ACHN (cell line): ENCODE measurements at regions not wholly inside any gene's neighbourhood (a gene's known extent, or its start where the extent isn't known, plus 50 kb on each side); places are given as distances from the start of the nearest gene placed in this dataset.

Experiments
- DNase-seq: peaks from one replicate; pipeline ENCODE4 v3.0.0-alpha.2; 2015
- in situ Hi-C: cut with HindIII; loops from 2 replicates; pipeline ENCODE4 v1.10.0; 2017; ENCODE audit warnings: low sequenced_read_pairs, low pct_ligation_motif_present, low pct_unique_long_range_greater_than_20kb

DNA sequence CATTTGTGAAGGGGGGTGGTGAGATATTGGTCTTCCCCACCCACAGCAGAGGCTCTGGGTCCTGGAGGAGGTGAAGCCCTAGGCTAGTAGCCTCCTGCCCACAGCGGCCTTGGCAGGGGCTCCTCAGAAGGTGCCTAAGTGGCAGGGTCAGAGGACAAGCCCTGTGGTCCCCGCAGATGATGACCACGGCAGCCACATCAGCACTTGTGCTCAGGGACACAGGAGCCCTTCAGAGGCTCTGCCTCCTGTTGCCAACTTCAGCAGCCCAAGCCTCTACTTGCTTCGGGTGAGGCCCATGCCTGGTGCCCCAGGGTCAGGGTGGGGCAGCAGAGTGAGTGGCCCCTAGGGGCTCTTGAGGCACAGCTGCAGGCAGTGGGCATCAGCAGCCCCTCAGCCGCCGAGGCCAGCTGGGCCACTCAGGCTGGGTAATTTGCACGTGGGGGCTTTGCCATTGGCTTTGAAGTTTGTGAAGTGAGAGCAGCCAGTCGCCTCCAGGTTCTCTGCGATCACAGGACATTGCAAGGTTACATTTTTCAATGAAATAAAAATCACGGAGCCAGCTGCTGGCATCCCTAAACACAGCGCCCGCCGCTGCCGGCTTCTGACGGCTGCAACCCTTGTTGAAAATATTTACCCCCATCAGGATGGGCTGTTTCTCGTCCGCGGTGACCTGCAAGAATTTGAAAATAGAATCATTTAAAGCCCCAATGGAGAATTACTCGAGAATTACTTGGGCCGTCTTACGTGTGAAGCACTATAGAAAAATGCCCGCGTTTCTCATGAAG is 108.5 kb downstream of the HMX1 start:
- DNase-seq, result no peak
- in situ Hi-C loops, result no loop called here

DNA sequence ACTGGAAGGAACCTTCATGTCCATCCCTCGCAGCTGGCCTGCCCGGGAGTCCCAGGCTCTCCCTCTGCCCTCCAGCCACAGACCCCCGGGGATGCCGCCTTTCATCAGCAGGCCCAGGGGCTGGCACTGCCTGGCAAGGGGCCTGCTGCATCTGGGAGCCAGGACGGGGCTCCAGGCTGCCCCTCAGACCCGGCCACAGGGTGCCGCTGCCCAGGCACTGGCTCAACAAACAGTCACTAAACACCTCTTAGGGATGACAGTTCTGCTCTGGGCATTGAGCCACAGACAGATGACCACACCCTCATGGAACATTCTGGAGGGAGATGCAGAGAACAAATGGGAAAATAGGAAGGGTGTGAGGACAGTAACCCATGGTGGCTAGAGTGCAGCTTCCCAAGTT is 109.3 kb downstream of the HMX1 start:
- DNase-seq, result no peak
- in situ Hi-C loops, result no loop called here

DNA sequence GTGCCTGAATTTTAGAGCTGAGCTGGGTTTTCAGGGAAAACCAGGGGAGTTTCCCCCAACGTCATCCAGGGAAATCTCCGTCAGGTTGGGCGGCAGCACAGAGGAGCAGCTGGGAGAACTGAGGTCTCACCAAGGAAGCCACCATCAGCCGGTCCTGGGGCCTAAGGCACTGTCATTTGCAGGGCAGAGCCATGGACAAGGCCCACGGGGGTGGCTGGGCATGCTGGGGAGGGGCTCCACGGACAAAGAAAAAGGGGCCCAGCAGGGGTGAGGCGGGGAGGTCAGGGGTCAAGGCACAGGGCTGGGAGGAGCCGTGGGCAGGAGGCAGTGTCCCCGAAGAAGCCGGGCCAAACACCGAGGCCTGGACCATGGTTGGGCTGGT is 109.8 kb downstream of the HMX1 start:
- in situ Hi-C loops, result no loop called here
- DNase-seq, result no peak

DNA sequence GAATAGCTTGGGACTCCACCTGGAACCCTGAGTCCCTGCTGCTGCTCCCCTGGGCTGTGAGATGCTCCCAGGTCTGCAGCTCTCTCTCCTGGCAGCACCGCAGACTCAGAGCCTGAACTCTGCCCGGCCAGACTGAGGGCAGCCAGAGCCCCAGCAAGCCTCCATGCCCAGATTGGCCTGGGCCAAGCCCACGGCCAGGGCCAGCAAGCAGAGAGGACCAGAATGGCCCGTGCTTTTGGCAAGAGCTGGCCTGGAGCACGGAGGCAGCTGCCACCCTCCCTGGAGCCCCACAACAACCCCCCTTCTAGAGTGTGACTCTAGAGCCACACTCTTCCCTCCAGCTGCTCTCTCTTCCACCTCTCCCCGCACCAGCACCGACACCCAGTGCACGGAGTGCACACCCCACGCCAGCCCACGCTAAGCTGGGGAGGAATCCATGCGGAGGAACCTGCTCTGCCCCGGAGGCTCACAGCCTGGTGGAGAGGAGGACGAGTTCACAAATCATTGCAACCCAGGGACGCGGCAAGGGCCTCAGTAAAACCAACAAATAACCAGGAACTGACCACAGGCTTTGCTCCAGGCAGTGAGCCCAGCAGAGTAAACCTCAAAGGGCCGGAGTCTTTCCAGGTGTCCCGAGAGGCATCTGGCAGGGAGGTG is 110.3 kb downstream of the HMX1 start:
- DNase-seq, result no peak
- in situ Hi-C loops, result no loop called here

DNA sequence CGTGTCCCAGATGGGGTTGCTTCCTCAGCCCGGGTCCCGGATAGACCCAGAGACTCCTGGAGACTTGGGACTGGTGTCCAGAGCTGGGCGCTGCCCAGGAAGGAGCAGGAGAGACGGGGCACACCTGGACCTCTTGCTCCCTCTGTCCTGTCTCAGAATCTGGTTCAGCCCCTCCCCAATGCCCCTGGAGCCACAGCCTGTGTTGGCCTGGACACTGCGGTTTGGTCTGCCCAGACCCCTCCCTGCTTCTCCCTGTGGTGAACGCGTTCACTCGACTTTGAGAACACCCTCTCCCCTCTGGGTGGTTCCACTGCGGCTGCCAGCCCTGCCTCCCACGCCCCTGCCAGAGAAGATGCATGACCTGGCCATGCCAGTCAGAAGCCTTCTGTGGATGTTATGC is 111.1 kb downstream of the HMX1 start:
- in situ Hi-C loops, result no loop called here
- DNase-seq, result no peak

GRCh38 chr4:8759987-8760386 is 111.7 kb downstream of the HMX1 start:
- in situ Hi-C loops, result no loop called here

GRCh38 chr4:8756816-8757215 is 114.8 kb downstream of the HMX1 start:
- DNase-seq, result no peak

More at GRCh38 chr4:8759987-8760386, 111.7 kb downstream of the HMX1 start:
- DNase-seq, result no peak

GRCh38 chr4:8754634-8755589 is 116.7 kb downstream of the HMX1 start:
- in situ Hi-C loops, result no loop called here
- no peak for DNase-seq

More at GRCh38 chr4:8756816-8757215, 114.8 kb downstream of the HMX1 start:
- in situ Hi-C loops, result no loop called here

DNA sequence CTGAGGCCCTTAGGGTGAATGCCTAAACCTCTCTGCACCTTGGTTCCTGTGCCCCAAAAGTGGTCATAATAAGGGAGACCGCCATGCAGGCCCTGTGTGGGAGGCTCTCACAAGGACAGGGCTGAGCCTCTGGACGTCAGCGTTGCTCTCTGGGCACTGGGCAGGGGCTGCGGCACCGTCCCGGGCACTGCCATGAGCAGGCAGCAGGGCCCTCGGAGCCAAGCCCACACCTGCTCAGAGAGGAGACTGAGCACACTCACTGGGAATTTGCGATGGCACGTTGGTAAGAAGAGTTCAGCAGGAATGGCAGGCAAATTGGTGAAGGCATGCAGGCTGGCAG is 123.4 kb downstream of the HMX1 start:
- DNase-seq, result no peak
- in situ Hi-C loops, result no loop called here

- in situ Hi-C loops, result no loop called here
- DNase-seq, result no peak
Measured at GRCh38 chr4:8747467-8748235, 124.0 kb downstream of the HMX1 start.

GRCh38 chr4:8746523-8747466 is 124.8 kb downstream of the HMX1 start:
- DNase-seq, result no peak
- in situ Hi-C loops, result no loop called here

- in situ Hi-C loops, result no loop called here
Measured at GRCh38 chr4:8745826-8746225, 125.8 kb downstream of the HMX1 start.

GRCh38 chr4:8745005-8745790 is 126.4 kb downstream of the HMX1 start:
- DNase-seq, result no peak
- in situ Hi-C loops, result no loop called here

More at GRCh38 chr4:8745826-8746225, 125.8 kb downstream of the HMX1 start:
- no peak for DNase-seq

DNA sequence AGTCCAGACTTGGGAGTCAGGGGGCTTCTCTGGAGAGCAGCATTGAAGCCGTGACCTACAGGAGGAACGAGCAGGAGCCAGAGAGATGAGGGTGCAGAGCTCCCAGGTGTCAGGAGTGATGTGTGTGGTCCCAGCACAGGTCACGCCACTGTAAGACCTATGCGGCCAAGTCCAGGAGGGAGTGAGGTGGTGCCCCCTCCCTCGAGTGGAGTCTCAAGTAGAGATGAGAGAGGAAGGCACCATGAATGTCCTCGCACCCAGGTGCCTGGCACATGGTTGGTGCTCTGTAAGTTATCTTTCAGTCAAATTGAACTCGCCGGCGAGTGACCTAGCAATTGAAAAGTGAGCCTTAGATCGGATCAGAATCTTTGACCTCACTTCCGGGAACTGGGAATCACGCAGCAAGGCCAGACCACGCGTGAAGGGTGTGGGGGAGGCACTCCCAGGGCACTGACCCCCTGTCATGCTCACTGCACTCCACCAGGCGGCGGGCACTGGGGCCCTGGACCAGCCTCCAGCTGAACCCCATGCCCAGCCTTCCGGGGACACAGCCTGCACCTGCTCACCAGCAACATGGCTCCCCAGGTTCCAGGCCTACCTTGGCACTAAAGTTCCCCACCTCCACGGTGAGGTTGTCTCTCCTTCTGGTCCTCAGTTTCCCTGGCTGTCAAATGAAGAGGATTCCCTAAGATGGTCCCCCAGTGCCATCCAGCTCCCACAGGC is 127.4 kb downstream of the HMX1 start:
- in situ Hi-C loops, result no loop called here
- no peak for DNase-seq

DNA sequence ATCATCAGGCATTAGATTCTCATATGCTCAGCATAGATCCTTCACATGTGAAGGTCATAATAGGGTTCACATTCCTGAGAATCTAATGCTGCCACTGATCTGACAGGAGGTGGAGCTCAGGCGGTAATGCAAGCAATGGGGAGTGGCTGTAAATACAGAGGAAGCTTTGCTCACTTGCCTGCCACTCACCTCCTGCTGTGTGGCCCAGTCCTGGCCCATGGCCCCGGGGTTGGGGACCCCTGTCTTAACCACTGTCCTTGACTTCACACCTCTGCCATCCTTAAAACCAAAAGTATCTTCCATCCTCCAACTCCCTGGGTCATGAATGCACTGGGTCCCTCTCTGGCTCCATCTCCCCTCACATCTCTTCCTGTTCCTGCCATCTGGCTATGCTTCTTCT is 129.1 kb downstream of the HMX1 start:
- in situ Hi-C loops, result no loop called here
- no peak for DNase-seq

- in situ Hi-C loops, result no loop called here
- DNase-seq, result no peak
Measured at GRCh38 chr4:8741513-8742226, 130.0 kb downstream of the HMX1 start.
